Hepatocyte (in vitro differentiated cells): ENCODE measurements at regions not wholly inside any gene's neighbourhood (a gene's known extent, or its start where the extent isn't known, plus 50 kb on each side); places are given as distances from the start of the nearest gene placed in this dataset.

Experiments
- CTCF ChIP-seq: fragments of 200-600 bp; sonication (generic); IDR thresholded peaks from 2 replicates; pipeline ENCODE4 v1.5.1; 2016; ENCODE audit warnings: antibody characterized with exemption, mild to moderate bottlenecking; ENCODE audit not compliant: poor library complexity
- EZH2 ChIP-seq: fragments of 200-600 bp; sonication (generic); IDR thresholded peaks from 2 replicates; pipeline ENCODE4 v1.6.1; 2016; ENCODE audit warnings: antibody characterized with exemption, mild to moderate bottlenecking, borderline replicate concordance
- EZH2phosphoT487 ChIP-seq: fragments of 200-600 bp; sonication (generic); IDR thresholded peaks from one replicate; pipeline ENCODE4 v1.6.1; 2018; ENCODE audit warnings: antibody characterized with exemption, mild to moderate bottlenecking, low read depth, moderate library complexity; ENCODE audit not compliant: unreplicated experiment, severe bottlenecking

- no peak for TF ChIP-seq CTCF
- TF ChIP-seq EZH2phosphoT487 = no peak
- no peak for TF ChIP-seq EZH2
Observed at GRCh38 chr16:86432048-86432447, 78.3 kb upstream of the FOXF1 start.
